NB4 (cell line): ENCODE measurements at regions not wholly inside any gene's neighbourhood (a gene's known extent, or its start where the extent isn't known, plus 50 kb on each side); places are given as distances from the start of the nearest gene placed in this dataset.

ENCODE experiments used
- MYC ChIP-seq: IDR thresholded peaks from 2 replicates; pipeline ENCODE4 v1.6.1; 2011; ENCODE audit warnings: low read depth, low read length
- POLR2A ChIP-seq: IDR thresholded peaks from 2 replicates; pipeline ENCODE4 v1.6.1; 2011; ENCODE audit warnings: mild to moderate bottlenecking; ENCODE audit not compliant: insufficient read length; ENCODE audit errors: extremely low read depth
- TF ChIP-seq, protein P1 (sequence below): IDR thresholded peaks from one replicate; pipeline ENCODE4 v1.5.1; 2012; ENCODE audit warnings: low read depth, low read length

DNA sequence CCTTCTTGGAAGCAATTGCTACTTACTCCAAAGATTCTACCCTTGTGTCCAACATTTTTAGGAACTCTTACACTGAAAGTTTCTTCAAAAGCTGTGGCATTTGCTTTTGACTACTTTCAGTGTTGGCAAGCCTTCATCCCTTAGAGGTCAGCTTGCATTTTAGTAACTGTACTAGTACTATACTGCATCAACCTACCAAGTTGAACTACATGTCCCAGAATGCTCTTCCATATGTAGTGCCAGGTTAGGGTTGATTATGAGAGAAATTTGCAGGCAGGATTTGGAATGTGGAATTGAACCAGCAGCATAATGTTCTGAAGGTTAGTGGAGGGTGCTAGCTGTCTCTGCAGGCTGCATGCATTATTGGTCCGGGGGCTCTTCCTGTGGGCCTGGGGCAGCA is 189.9 kb upstream of the FOXN2 start:
- TF ChIP-seq, protein P1, sequence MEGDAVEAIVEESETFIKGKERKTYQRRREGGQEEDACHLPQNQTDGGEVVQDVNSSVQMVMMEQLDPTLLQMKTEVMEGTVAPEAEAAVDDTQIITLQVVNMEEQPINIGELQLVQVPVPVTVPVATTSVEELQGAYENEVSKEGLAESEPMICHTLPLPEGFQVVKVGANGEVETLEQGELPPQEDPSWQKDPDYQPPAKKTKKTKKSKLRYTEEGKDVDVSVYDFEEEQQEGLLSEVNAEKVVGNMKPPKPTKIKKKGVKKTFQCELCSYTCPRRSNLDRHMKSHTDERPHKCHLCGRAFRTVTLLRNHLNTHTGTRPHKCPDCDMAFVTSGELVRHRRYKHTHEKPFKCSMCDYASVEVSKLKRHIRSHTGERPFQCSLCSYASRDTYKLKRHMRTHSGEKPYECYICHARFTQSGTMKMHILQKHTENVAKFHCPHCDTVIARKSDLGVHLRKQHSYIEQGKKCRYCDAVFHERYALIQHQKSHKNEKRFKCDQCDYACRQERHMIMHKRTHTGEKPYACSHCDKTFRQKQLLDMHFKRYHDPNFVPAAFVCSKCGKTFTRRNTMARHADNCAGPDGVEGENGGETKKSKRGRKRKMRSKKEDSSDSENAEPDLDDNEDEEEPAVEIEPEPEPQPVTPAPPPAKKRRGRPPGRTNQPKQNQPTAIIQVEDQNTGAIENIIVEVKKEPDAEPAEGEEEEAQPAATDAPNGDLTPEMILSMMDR, result no peak
- no peak for TF ChIP-seq POLR2A
- TF ChIP-seq MYC, result no peak
